HG02840 (cell line): ENCODE measurements at regions not wholly inside any gene's neighbourhood (a gene's known extent, or its start where the extent isn't known, plus 50 kb on each side); places are given as distances from the start of the nearest gene placed in this dataset.

Experiments
- ATAC-seq: cut with Tn5 transposase; IDR thresholded peaks from one replicate; pipeline ENCODE4 v1.9.1; 2021; ENCODE audit warnings: mild to moderate bottlenecking, moderate library complexity, moderate number of reproducible peaks; ENCODE audit not compliant: unreplicated experiment, low FRiP score

DNA sequence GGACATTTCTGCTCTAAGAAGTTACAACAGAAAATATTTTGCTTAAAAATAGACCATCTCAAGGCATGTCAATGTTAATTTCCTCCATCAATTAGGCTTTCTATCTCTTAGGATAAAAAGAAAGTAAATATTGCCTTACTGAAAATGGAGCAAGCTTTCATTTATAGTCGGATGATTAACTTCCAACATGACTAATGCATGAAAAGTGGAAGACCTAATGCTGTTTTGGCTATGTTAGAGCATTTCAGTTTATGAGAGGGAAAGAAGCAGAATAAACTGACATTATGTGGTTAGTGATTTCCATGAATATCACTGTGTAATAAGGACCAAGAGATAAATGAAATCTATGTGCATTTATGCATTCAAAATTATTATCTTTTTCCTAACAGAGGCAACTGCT is 475.2 kb upstream of the UBE2E3 start:
- no peak for ATAC-seq

DNA sequence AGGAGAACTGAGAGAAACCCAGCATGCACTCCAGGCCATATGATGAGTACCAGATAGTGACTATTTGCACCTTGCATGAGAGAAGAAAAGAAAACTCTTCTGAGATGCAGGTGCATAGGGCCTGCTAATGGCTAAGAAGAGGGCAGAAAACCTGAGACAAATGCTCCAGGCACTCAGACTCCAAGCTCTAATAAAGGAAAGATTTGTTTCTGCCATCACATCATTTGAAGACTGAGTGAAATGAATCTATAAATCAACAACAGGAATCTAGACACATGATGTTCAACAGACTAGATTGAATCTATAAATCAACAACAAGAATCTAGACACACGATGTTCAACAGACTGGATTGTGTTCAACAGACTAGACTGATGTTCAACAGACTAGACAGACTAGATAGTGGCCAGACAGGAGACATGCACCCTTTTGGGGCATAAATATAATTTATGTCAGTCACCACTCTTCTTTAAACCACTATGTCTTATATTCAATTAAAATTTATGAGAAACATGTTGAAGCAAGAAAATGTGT is 482.7 kb upstream of the UBE2E3 start:
- no peak for ATAC-seq

DNA sequence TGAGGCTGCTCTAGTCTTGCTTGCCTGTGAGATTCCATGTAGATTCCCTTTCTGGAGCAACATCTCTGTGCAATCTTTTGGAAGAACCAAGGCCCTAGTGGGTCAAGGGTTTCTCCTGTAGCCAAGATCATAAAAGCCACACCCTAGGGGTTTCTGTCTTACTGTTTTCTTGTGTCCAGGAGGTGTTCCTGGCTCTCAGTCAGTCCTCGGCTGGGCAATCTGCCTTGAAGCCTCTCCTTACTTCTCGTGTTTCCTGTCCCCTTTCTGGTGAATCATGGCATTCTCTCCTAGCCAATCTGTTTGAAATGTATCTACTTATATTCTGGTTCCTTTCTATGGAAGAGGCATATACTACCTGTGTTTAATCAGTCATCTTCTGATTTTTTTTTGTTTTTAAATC is 484.8 kb upstream of the UBE2E3 start:
- ATAC-seq = no peak

DNA sequence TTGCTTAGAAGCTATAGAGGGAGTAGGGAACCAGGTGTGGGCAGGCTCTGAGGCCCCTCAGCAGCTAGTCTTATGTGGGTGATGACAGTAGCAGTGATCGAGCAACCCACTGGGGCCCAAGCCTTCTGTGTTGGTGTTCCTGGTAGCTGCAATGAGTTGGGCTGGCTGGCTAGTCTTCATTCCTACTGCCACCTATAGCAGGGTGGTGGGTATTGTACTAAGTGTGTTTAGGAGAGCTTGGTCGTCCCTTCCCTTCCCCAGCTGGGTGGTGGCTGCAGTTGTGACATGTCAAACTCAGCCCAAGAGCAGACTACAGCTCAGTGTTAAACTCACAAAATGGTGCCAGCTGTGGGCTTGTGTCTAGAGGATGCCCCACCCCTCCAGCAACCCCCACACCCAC is 486.1 kb upstream of the UBE2E3 start:
- no peak for ATAC-seq

DNA sequence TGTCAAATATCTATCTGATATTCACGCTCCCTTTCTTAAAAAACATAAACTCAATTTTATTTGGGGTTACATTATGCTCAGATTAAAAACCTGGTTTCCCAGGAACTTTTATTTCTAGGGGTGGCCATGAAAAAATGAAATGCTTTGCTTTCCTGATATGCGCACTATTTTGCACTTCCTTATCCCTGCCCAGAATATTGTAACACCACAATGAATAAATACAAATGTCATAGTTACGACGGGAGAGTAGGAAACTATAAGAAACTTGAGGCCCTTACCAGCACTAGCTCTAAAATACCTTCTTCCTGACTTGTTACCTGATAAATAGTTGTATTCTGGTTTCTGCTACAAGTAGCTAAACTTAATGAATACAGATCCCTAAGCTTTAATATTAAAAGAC is 475.6 kb upstream of the CWC22 start:
- ATAC-seq = no peak

DNA sequence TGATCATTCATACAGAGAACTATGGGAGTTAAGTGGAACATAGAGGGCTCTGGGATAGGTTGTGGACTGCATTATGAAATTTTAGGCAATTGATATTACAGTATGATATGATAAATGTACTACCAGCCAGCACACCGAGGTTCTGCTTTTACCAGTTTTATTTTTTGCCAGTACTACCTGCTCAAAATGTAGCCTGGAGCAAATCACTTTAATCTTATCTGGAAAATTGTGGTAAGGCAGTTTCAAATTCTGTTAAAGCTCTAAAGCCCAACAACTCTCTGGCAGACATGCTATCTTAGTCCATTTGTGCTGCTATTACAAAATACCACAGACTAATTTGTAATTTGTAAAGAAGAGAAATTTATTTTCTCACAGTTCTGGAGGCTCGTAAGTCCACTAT is 474.9 kb upstream of the CWC22 start:
- ATAC-seq = no peak

DNA sequence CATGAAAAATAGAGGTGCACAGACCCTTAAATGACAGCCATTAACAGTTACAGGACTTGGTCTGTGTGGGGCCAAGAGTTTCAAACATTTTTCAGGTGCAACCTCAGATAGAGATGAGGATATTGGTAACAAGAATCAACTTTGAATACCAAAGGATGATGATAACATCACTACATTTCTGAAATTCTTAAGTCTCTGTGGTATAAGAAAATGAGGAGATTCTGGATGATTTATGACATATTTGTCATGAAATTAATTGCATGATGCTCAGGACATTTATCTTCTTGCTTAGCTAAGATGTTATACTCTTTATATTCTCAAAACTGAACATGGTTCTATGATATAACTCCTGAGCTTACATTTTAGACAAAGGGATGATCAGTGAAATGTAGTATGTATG is 471.8 kb upstream of the CWC22 start:
- ATAC-seq = no peak

DNA sequence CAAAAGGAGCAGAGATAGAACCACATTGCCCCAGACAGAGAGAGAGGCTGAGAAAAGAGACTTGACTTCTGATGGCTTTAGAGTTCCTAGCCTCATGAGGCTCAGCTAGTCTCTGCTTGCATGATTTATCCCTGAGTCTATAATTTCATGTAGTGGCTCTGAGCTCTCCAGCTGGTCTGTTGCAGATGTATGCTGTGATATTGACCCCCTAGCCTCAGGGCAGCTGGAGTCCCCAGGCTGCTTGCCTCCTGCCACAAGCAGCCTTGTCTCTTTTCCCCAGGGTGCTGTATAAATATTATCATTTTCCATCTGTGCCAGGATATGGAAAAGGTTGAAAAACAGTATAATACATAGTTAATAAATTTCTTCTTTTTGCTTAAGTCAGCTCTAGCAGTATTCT is 467.6 kb upstream of the CWC22 start:
- ATAC-seq = no peak

DNA sequence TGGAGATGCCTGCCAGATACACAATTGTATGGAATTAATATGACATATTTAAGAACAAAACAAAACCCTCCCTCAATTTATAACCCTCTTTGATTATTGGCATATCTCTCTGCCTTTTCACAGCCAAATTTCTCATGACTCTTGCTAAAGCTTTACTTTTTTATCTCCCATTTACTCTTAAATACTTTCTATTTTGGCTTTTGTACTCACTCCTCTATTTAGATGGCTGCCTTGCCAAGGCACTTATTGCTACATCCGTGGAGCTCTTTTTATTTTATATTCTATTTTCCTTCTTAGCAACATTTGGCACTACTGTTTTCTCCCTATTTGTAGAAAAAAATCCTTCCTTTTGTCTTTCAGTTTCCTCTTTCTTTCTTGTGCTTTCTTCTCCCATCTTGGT is 466.4 kb upstream of the CWC22 start:
- ATAC-seq = no peak

DNA sequence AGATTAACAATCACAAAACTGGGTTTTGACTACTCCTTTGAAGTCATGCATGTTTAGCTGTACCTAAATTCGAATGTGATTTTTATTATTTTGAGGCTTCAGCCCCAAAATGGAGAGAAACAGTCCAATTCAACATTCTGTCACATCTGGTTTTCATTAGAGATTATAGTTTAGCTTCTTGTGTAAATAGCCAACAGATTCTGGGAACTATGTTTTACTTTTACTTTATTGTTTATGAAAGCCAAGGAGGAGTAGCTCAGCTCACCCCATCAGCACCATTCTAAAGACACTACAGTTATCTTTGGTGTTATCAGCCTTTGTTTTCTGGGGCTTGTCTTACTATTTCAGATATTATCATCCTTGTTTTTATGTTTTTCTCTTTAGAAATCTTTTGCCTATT is 465.0 kb upstream of the CWC22 start:
- ATAC-seq = no peak

DNA sequence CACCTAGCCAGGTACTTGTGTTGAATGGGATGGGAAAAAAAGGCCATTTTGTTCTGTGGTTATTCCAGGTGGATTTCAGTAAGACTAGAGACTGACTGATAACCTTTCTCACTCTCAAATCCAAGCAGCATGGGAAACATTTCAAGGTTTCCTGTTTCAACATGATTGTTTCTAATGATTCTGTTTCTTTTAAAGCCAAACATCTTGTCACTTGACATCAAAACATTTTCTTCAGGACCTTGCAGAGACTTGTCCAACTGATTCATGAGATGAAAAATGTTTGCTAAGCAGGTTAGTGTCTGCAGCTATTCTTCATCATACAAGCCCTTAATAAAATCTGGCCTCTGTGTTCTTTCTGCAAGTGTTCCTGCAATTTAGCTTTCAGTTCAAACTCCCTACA is 456.5 kb upstream of the CWC22 start:
- ATAC-seq = no peak

DNA sequence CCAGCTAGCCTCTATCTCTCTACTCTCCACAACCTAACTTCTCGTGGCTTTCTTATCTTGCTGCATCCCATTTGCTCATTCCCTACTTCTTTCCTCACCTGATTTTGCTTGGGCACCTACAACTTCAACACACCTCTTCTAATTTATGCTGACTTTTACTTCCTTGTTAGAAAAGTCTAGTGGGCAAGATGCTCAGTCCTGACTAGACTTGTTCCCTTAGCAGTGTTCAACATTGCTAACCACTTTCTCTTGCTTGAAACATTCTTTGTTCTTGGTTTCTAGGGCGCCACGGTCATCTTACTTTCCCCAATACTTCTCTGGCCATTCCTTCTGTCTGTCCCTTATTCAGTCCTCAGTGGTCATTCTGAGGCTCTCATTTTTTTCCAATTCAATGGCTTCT is 454.7 kb upstream of the CWC22 start:
- ATAC-seq = no peak

DNA sequence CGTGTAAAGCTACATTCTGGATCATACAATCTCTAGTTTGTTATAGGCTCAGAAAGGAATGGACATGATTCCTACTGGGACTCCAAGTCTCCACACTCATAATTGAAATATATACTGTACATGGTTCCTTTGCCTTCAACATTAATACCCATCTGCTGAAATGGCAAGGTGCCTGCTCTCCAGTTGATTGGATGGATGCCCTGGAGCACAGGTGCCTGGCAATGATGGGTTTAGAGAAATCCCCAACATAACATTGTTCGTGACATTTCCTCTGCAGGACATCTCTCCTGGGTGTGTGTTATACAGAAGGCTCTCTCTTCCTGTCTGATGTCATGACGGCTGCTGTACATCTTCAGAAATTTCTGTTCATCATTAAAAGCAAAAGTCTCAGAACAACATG is 449.7 kb upstream of the CWC22 start:
- no peak for ATAC-seq

DNA sequence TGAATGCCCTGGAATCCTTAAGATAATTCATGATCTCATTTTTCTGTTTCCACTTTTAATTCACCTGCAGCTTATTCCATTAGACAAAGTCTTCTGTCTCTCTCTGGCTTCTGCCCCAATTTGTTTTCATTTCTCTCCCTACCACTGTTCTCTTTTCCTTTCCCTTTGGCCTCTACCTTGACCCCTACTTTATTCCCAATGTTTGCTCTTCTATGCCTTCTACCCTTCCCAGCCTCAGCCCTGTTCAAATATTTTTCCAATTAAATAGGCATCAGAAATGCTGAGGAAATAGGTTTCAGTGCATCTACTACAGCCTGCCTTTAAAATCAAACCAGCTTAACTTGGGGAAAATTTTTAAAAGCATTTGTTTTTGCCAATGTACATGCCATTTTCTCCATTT is 443.7 kb upstream of the CWC22 start:
- ATAC-seq = no peak

DNA sequence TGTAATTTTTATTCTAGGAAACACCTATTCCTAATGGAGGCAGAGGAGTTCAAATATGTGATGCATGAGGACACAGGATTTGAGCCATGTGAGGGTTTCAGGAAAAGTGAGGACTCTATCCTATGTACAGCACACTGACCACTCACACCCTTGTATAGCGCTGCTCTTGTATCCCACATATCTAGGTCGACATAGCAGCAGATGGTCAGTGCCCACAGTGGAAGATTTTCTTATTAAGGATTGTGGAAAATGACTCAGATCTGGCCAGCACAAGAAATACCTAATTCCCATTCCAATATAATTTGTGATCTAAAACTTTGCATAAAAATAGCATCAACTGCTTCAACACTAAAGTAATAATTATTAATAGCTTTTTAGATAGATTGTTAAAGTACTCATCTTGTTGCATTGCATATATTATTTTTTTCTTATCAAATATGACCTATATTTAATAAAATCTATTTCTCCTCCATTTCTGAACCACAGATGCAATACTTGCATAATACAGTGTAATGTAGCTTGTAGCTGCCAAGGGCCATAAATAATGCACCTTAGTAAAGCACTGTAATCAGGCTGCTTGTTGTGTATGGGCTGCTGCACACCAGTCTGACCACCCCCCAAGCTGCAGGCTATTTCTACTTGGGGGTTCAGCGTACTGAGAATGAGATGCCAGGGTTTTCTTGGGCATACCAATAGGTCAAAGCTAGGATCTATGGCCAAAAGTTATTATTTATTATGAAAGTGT is 442.2 kb upstream of the CWC22 start:
- no peak for ATAC-seq

DNA sequence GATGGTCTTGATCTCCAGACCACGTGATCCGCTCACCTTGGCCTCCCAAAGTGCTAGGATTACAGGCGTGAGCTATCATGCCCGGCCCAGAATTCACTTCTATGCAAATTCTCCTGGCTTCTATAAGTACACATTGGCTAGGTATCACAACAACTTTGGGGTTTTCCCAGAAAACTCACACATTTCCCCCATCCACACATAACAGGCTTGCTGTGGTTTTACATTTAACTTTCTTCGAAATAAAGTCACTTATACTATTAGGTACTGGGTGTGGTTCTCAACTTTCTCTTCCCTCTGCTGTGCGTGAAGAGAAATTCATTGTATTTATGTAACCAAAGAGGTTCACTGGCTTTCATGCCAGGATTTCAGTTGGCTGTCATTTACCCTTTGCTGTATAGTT is 439.4 kb upstream of the CWC22 start:
- no peak for ATAC-seq

DNA sequence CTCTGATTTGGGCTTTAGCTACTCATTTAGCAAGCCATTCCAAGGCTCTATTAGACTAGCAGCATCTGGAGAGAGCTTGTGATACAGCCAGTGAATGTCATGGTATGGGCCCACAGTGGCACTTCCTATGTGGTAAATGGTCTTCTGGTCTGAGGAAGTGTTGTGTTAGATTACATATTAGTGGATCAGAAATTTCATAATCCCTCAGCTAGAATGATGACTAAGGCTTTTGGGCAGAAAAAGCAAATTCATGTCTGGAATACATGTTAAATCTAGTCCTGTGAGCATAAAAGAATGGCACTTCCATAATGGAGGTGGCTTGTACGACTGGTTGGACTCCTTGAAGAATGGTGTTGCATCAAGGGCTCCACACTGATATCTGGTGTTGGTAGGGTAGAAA is 436.8 kb upstream of the CWC22 start:
- no peak for ATAC-seq

DNA sequence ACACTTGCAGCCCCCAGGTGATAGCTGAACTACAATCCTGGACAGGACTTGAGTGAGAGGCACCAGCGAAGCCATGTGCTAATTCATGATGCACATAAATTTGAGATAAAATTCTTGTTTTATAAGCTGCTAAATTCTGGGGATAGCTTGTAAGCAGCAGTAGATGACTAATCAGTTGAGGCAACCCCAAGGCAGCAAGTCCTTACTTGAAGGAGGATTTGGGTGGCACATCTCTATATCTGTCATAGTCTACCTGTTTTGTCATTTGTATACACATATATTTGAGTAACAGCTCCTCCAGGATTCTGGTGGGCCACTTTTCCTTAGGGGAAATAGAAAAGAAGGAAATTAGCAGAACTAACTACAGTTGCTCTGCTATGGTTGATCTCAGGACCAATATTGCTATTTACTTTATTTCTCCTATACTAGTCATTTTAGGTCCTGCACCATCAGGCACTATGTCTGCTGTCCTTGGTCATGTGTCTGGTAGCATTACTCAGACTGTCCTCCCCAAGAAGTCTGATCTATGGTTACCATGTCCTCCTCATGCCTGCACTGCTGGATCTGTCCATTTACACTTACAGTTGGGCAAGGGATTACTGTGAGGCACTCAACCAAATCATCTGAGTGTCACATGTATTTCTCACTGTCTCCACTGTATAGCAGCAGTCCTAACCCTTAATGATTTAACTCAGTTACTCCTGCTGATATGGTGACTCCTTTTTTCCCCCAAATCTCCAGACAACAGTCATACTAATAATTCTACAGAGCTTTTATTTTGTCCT is 436.0 kb upstream of the CWC22 start:
- no peak for ATAC-seq

DNA sequence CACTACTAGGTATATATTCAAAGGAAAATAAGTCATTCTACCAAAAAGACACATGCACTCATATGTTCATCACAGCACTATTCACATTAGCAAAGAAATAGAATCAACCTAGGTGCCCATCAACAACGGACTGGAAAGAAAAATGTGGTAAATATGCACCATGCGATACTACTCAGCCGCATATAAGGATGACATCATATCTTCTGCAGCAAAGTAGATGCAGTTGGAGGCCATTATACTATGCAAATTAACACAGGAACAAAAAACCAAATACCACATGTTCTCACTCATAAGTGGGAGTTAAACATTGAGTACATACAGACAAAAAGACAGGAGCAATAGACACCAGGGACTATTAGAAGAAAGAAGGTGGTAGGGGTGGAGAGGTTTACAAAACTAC is 412.1 kb upstream of the CWC22 start:
- no peak for ATAC-seq

DNA sequence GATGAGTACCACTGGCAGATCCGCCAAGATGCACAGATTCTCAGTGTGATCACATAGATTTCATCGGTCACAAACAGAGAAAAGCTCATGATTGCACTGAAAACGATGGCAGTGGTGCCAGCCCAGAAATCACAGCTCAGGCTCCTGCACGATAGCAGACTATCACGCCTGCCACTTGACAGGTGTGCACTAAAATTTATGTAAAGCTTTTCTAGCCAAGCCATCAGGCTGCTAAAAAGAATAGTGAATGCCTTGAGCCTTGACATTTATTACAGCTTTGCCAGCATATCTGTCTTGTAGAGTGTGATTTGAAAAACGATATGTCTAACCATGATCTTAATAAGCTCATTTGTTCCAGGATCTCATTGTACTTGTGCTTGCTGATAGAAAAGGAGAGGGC is 409.5 kb upstream of the CWC22 start:
- ATAC-seq = no peak

DNA sequence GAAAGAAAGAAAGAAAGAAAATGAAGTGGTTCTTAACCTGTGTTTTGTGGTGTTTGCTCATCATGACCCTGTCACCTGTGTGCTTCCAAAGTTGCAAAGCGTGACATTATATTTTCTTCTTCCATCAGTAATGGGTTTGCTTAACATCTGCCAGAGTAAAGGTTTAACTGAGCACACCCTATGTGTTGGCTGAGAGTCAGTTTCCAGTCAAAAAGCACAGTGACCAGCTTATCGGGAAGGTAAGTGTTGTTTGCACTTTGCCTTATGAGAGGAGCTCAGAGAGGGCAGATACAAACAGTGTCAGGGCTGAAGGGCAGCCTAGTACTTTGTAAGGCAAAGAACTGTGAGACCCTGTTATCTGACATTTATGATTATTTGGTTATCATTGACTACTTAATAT is 406.2 kb upstream of the CWC22 start:
- no peak for ATAC-seq

DNA sequence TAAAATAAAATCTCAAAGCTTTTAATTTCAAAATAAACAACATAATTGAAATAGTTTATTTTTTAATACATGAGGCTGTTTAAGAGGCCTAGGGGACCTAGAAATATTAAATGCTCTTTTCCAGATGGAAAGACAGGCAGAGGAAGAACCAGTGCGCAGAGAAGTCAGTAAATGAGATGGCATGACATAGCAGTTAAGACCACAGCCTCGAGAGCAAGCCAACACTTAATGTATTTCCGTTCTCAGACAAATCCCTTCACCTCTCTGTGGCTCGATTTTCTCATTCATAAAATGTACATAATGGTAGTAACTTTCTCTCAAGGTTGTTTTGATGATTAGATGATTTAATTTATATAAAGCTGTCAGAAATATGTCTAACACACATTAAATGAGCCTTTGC is 405.1 kb upstream of the CWC22 start:
- no peak for ATAC-seq
